Vagina (tissue), 2 donors: ENCODE measurements at regions not wholly inside any gene's neighbourhood (a gene's known extent, or its start where the extent isn't known, plus 50 kb on each side); places are given as distances from the start of the nearest gene placed in this dataset.

Experiments
- DNase-seq, 2 donors: peaks; one replicate each; pipeline ENCODE4 v3.0.0-alpha.2; 2017; ENCODE audit errors: extremely low spot score in 2 of 2
- H3K27ac ChIP-seq: fragments of 200-600 bp; sonication (generic); one replicate; pipeline ENCODE4 v1.5.1; 2019
- H3K27me3 ChIP-seq: fragments of 200-600 bp; sonication (generic); one replicate; pipeline ENCODE4 v1.5.1; 2019
- H3K36me3 ChIP-seq, 2 donors: fragments of 200-600 bp; sonication (generic); one replicate each; pipeline ENCODE4 v1.5.1; 2017 to 2019
- H3K4me1 ChIP-seq: fragments of 200-600 bp; sonication (generic); one replicate; pipeline ENCODE4 v1.5.1; 2019
- H3K4me3 ChIP-seq, 2 donors: fragments of 200-600 bp; sonication (generic); 1 replicate in 1 of 2; 2 replicates in 1 of 2; pipeline ENCODE4 v1.5.1; 2016 to 2019
- H3K9me3 ChIP-seq: fragments of 200-600 bp; sonication (generic); one replicate; pipeline ENCODE4 v1.5.1; 2019
- CTCF ChIP-seq, 3 experiments: fragments of 450-650 bp in 2 of 3; fragments of 200-600 bp in 1 of 3; sonication (generic) in 1 of 3; IDR thresholded peaks; one replicate each; pipeline ENCODE4 v1.5.1; 2017 to 2019; ENCODE audit warnings: antibody characterized with exemption in 3 of 3, mild to moderate bottlenecking in 2 of 3, moderate library complexity in 2 of 3
- POLR2A ChIP-seq, 2 donors: fragments of 450-650 bp; IDR thresholded peaks; one replicate each; pipeline ENCODE4 v1.6.1; 2017; ENCODE audit warnings: antibody characterized with exemption in 2 of 2, mild to moderate bottlenecking in 2 of 2, moderate library complexity in 2 of 2
- POLR2AphosphoS5 ChIP-seq, 2 donors: sonication (generic); formaldehyde crosslinking; IDR thresholded peaks; one replicate each; pipeline ENCODE4 v1.9.0; 2017; ENCODE audit warnings: antibody characterized with exemption in 2 of 2, mild to moderate bottlenecking in 2 of 2, low read depth in 1 of 2; ENCODE audit not compliant: insufficient read depth in 1 of 2
- intact Hi-C: fragments of 100-400 bp; cut with DNase I; formaldehyde crosslinking; loops from one replicate; pipeline ENCODE4 v1.15.1; 2023

GRCh38 chr2:150750720-150751119 is 263.3 kb upstream of the RND3 start:
- no peaks in the 10 kb centered on the region for H3K9me3 ChIP-seq
- TF ChIP-seq POLR2AphosphoS5 (IDR thresholded peaks at IDR 0.05; ENCODE audit: insufficient read depth in 1 of 2, low read depth in 1 of 2) = no peak
- no peak for TF ChIP-seq CTCF (IDR thresholded peaks at IDR 0.05)
- TF ChIP-seq POLR2A (IDR thresholded peaks at IDR 0.05) = no peak

GRCh38 chr2:150742094-150742493 is 254.6 kb upstream of the RND3 start:
- DNase-seq = no peak
- Histone ChIP-seq H3K27me3 (no peaks in the 10 kb centered on the region), H3K27ac (no peak overlapping the region), H3K9me3 (no peaks in the 10 kb centered on the region), H3K4me1 (no peaks in the 10 kb centered on the region), H3K36me3 (no peaks in the 10 kb centered on the region), H3K4me3 (no peak overlapping the region)
- TF ChIP-seq POLR2AphosphoS5 (IDR thresholded peaks at IDR 0.05; ENCODE audit: insufficient read depth in 1 of 2, low read depth in 1 of 2) (no peak), CTCF (IDR thresholded peaks at IDR 0.05) (no peak), POLR2A (IDR thresholded peaks at IDR 0.05) (no peak)
- intact Hi-C loops = no loop called here

More at GRCh38 chr2:150750720-150751119, 263.3 kb upstream of the RND3 start:
- Histone ChIP-seq H3K4me3 (no peak overlapping the region), H3K4me1 (no peaks in the 10 kb centered on the region), H3K27me3 (no peaks in the 10 kb centered on the region), H3K36me3 (no peaks in the 10 kb centered on the region), H3K27ac (no peak overlapping the region)
- DNase-seq = no peak
- intact Hi-C loops = no loop called here

GRCh38 chr2:150735894-150736498 is 248.5 kb upstream of the RND3 start:
- Histone ChIP-seq H3K27ac (no peak overlapping the region), H3K4me1 (no peaks in the 10 kb centered on the region), H3K36me3 (no peaks in the 10 kb centered on the region), H3K27me3 (no peaks in the 10 kb centered on the region), H3K9me3 (no peaks in the 10 kb centered on the region), H3K4me3 (no peak overlapping the region)
- intact Hi-C loops = no loop called here
- no peak for DNase-seq
- no peak for TF ChIP-seq CTCF (IDR thresholded peaks at IDR 0.05)
- no peak for TF ChIP-seq POLR2AphosphoS5 (IDR thresholded peaks at IDR 0.05; ENCODE audit: insufficient read depth in 1 of 2, low read depth in 1 of 2)
- no peak for TF ChIP-seq POLR2A (IDR thresholded peaks at IDR 0.05)

GRCh38 chr2:150733051-150733618 is 245.7 kb upstream of the RND3 start:
- no peak overlapping the region for H3K27ac ChIP-seq
- DNase-seq = no peak
- H3K4me1 ChIP-seq = no peaks in the 10 kb centered on the region
- TF ChIP-seq POLR2A (IDR thresholded peaks at IDR 0.05) (no peak), CTCF (IDR thresholded peaks at IDR 0.05) (no peak), POLR2AphosphoS5 (IDR thresholded peaks at IDR 0.05; ENCODE audit: insufficient read depth in 1 of 2, low read depth in 1 of 2) (no peak)
- H3K9me3 ChIP-seq = no peaks in the 10 kb centered on the region
- H3K27me3 ChIP-seq = no peaks in the 10 kb centered on the region
- H3K36me3 ChIP-seq = no peaks in the 10 kb centered on the region
- no peak overlapping the region for H3K4me3 ChIP-seq
- intact Hi-C loops = no loop called here

- intact Hi-C loops = no loop called here
- TF ChIP-seq CTCF (IDR thresholded peaks at IDR 0.05) (no peak), POLR2AphosphoS5 (IDR thresholded peaks at IDR 0.05; ENCODE audit: insufficient read depth in 1 of 2, low read depth in 1 of 2) (no peak), POLR2A (IDR thresholded peaks at IDR 0.05) (no peak)
Measured at GRCh38 chr2:150732491-150732890, 245.0 kb upstream of the RND3 start.

More at GRCh38 chr2:150732491-150732890, 245.0 kb upstream of the RND3 start:
- Histone ChIP-seq H3K36me3 (no peaks in the 10 kb centered on the region), H3K4me1 (no peaks in the 10 kb centered on the region), H3K27me3 (no peaks in the 10 kb centered on the region), H3K27ac (no peak overlapping the region), H3K9me3 (no peaks in the 10 kb centered on the region), H3K4me3 (no peak overlapping the region)
- no peak for DNase-seq
